NCI-H1417 (cell line): ENCODE measurements at regions not wholly inside any gene's neighbourhood (a gene's known extent, or its start where the extent isn't known, plus 50 kb on each side); places are given as distances from the start of the nearest gene placed in this dataset.

Experiments
- DNase-seq, 3 experiments: peaks; one replicate each; lab custom pipeline; 2025; lab: John Stamatoyannopoulos, UW

DNA sequence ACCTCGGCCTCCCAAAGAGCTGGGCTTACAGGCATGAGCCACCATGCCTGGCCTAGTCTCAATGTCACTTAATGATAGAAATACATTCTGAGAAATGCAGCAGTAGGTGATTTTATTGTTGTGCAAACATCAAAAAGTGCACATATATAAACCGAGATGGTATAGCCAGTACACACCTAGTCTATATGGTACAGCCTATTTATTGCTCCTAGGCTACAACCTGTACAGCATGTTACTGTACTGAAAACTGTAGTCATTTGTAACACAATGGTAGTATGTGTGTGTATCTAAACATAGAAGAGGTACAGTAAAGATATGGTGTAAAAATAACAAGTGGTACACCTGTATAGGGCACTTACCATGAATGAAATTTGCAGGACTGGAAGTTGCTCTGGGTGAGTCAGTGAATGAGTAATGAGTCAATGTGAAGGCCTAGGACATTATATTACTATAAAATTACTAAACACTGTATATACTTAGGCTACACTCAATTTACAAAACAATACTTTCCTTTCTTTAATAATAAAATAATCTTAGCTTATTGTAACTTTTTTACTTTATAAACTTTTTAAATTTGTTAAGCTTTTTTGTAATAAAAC lies 166.7 kb upstream of the SYT1 start:
- no peak for DNase-seq

DNA sequence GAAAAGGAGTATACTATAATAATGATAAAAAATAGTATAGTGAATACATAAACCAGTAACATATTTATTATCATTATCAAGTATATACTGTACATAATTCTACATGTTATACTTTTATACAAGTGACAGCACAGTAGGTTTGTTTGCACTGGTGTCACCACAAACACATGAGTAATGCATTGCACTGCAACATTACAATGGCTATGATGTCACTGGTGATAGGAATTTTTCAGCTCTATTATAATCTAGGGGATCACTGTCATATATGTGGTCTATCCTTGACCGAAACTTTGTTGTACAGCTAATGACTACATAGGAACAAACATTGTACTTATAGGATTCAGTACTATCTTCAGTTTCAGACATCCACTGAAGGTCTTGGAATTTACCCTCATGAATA lies 165.8 kb upstream of the SYT1 start:
- no peak for DNase-seq

DNA sequence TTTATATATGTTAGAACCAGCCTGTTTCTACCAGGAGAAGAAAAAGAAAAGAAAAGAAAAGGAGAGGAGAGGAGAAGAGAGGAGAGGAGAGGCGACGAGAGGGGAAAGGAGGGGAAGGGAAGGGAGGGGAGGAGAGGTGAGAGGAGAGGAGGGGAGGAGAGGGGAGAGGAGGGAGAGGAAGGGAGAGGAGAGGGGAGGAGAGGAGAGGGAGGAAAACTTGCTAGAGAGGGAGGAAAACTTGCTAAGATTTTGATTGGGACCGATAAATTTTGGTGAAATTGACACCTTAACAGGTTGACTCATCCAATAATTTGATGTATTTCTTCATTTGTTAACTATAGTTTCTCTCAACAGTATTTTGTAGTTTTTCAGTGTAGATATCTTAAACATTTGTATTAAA lies 164.0 kb upstream of the SYT1 start:
- DNase-seq: no peak

DNA sequence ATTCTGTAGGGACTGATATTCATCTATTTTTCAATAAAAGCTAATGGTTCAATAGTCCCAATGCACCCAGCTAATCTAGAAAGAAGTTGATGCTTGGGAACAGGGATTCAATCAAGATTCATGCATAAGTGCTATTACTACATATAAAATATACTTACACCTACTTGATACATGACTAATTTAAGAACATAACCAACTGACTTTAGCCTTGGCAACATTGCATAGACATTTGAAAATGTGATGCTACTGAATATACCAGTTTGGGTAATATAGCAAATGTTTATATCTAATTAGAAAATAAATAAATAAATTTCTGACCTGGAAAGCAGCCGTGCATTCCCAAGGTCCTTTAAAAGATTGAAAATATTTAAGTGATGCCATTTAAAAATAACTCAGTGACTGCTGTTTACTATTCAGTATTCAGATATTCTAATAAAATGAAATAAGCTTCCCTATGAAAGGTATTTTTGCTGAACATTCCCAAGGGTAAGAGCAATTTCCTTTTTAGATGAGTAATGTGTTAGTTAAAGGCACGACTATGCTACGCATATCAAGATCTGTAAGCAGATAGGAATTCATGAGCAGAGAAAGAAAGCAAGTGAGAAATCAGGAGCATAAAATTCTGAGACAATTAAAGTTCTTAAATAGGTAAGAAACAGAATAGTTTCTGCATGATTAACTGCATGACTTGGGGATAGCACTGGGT lies 160.6 kb upstream of the SYT1 start:
- DNase-seq: no peak

DNA sequence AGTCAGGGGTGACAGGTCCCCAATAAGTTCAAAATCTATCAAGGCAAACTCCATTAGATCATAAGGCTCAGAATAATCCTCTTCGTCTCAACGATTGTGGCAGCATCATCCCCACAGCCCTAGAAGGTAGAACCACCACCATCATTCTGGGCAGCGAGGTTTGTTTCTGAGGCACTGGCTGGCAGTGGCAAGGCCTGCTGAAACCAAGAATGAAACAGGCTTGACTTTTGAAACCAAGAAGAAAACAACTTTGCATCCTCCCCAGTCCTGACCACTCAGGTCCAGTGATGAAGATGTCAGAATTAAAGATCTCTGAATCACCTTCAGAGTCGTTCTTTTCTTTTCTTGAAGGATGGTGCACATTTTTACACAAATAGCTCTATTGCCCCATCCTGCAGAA lies 152.6 kb upstream of the SYT1 start:
- DNase-seq: no peak

DNA sequence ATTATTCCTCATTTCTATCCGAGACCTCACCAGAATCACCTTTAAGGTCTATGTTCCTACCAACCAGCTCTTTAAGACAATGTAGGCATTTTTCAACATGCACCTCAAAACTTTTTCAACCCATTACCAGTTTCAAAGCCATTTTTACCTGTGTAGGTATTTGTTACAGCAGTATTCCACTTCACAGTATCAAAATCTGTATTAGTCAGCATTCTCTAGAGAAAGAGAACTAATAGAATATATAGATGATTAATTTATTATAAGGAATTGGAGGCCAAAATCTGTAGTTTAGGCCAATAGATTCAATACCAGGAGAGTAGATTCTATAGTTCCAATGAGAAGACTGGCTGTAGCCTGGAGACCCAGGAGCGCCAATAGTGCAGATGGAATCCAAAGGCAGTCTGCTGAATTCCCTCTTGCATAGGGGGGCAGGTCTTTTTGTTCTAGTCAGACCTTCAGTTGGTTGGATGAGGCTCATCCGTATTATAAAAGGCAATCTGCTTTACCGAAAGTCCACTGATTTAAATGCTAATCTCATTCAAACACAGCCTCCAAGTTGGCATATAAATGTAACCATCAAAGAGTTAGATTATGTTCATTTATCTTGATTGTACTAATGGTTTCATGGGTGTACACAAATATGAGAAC lies 151.6 kb upstream of the SYT1 start:
- no peak for DNase-seq

DNA sequence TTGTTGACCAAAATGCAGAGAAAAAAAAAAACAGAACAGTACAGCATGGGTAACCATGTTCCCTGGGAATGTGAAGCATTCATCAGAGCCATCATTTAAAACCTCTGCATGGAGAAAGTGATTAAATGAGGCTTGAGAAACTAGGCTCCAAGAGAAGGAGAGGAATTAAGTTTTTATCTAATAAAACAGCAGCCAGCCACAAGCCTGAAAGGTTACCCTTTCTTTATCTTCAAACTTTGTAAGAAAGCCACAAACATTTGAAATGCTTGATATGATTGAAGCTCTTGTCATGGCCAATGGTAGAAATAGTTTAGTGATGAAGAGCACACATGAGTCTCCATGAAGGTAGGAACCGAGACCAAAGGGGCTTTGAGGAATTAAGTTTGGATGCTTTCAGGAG lies 144.9 kb upstream of the SYT1 start:
- no peak for DNase-seq

DNA sequence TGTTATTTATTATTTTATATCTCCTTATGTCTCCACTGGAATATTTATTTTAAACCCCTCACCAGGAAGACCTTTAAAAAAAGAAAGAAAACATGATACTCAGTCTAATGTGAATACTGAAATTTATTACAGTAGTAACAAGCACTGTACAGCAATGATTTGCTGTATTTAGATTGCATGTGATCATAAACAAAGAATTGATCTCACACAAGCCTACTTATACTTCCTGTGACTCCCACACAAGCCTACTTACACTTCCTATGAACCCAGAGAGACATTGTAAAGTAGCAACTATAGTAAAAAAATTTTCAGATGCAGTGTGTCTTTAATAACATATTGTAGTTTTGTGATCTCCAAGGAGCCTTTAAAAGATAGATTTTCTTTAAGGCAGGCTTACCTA lies 142.7 kb upstream of the SYT1 start:
- DNase-seq: no peak

DNA sequence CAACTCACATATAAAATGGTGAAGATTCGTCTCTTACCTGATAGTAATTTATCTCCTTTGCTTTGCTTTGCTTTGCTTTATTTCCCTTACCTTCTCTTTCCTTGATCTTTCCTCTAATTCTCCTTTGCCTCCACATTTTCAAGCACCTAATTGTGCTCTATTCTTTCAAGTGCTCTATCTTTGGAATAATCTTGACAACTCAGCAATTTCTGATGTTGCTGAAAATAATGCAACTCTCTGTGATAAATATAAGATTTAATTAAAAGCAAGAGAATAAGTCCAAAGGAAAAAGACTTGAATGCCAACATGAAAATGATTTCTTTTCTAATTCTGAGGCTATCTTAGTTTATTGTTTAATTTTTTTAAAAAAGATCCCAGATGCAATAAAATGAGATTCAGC lies 139.5 kb upstream of the SYT1 start:
- DNase-seq: no peak

DNA sequence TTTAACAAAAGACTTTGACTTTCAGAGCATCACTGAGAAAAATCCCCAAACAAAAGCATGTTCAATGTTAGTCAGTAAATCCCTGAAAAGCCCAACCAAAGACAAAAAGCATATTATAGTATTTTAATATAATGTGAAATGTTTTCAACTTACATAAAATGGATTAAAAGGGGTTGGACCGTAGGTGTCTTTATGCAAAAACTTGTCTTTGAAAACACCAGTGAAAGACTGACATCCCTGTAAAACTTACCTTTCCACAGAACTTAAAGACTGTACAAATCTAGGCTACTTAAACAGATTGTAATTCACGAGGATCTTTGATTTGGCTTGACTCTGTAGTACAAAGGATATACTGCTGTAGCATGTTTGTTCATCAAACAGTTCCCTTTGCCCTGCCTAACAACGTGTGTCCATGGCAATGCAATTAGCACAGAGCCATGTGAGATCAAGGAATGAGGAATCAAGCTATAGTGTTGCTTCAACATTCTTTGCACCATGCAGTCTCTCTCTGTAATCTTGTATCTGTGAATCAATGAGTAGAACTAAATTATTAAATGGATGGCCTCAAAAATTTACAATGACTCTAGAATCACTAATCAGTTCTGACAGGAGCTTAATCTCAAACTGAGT lies 138.5 kb upstream of the SYT1 start:
- peak in 2 of 3 experiments; percentile 56 to 86 for DNase-seq

DNA sequence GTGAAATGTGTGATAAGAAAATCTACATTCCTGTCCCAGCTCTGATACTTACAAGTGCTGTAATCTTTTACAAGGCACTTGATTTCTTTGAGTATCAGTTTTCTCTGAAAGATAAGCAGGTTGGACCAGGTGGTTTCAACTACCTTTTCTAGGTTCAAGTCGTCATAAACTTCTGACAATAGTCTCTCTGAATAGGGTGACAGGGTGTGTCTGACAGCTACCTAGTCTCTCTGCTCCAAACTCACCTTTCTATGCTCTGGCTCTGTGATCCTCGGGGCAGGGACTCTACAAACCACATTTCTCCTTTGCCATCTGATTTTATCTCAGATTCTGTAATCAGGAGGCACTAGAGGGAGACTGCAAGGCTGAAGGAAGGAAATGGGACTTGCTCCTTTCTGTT lies 137.7 kb upstream of the SYT1 start:
- DNase-seq: no peak

DNA sequence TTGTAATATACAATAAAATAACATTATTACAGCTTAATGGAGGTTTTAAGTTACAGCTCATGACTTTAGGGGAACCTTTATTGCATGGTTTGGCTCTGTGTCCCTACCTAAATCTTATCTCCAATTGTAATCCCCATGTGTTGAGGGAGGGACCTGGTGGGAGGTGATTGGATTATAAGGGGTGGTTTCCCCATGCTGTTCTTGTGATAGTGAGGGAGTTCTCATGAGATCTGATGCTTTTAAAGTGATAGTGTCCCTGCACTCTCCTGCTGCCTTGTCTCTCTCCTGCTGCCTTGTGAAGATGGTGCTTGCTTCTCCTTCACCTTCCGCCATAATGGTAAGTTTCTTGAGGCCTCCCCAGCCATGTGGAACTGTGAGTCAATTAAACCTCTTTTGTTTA lies 132.1 kb upstream of the SYT1 start:
- no peak for DNase-seq

DNA sequence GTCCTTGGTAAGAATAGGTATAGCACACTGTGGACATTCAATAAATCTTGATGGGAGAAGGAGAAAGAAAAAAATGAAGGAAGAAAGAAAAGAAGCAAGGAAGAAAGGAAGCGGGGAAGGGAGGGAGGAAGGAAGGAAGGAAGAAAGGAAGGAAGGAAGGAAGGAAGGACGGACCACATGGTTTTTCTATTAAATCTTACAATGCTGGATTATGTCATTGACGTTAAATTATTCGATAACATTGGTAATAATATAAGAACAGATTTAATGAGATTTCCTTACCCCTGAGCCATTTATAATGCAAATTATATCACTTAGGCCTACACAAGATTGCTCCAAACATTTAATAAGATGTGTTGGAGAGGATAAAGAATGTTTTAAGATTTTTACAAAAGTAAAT lies 124.9 kb upstream of the SYT1 start:
- no peak for DNase-seq

DNA sequence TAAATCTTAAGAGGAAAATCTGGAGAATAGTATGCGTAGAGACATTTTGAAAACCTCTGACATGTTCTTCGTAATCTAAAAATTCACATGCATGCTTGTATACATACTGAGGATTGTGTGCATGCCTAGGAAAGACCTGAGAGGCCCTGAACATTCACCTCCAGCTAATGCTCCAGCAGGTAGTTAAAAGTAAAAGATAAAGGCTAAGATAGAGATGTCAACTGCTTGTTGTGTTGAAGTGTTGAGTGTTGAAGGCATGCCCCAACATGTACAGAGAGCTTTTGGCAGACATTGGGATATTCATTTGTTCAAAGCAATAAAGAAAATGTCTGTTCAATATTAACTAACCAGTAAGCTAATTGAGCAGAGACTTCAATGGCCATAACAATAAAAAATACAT lies 118.6 kb upstream of the SYT1 start:
- DNase-seq: peak; percentile 2 to 63 (median 33)

DNA sequence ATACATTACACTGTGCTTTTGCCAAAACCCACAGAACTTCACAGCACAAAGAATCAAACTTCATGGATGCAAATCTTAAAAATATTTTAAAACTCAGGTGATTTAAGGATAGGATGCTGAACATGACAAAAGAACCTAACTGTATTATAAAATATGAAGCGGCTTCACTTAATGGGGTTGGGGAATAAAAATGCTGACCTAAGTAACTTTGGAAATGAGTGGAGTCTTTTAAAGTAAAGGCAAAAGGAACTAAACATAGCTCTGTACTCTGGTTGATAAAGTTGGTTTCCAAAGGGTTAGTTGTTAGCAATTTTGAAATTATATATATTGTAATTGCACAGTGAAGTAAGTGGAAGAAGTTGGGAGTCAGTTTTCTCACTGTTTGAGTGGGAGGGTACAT lies 111.5 kb upstream of the SYT1 start:
- DNase-seq: no peak

DNA sequence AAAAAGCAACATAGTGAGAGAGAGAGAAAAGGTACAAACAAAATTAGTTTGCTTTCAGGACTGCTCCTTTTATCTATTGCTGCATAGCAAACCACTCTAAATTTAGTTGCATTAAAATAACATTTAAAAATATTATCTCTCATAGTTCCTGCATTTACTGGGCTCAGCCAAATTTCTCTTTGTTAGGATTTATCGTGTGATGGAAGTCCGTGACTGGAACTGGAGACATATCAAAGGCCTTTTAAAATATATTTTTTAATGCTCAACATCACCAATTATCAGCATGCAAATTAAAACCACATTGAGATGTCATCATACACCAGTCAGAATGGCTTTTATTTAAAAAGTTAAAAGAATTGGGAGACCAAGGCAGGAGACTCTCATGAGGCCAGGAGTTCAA lies 107.6 kb upstream of the SYT1 start:
- no peak for DNase-seq

DNA sequence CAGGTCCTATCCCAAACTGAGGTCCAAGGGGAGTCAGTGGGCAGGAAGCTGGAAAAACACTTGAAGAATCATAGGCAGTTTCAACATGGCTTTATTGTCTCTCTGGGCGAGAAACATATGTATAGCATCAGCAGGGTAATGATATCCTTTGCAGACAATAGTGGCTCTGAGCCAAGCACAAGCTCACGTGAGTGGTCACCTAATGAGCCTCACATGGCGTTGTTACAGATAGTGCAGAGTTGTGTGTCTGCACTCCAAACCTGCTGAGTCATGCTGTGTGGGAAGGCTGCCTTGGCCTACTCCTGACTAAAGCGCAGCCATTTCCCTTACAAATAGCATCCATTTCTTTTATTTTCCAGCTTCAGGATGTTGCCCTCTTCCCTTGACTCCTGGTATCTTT lies 105.2 kb upstream of the SYT1 start:
- peak in 1 of 3 experiments; percentile 28 for DNase-seq

DNA sequence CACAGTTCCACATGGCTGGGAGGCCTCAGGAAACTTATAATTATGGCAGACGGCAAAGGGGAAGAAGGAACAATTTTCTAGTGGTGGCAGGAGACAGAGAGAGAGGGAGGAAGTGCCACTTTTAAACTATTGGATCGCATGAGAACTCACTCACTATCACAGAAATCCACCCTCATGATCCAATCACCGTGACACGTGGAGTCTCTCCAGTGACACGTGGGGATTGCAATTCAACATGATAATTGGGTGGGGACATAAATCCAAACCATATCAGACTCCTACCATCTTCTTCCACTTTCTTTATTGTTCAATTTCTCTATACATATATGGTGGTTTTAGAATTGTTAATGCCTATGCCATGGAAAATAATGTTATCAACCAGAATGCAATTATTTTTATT lies 103.7 kb upstream of the SYT1 start:
- no peak for DNase-seq

DNA sequence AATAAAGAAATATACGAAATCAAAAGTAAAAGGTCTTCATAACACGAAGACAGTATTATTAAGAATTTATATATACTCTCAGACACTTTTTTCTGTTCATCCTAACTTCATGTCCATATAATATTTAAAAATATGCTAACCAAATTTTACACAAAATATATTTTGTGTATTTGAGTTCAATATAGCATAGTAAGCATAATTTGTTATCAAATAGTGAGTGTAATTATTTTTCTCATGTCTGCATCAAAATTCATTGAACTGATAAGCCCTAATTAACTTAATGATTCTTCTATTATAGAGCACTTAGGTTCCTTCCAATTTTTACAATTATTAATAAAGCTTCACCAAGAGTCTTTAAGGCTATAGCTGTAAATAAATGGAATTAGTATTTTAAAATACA lies 99.7 kb upstream of the SYT1 start:
- DNase-seq: no peak

DNA sequence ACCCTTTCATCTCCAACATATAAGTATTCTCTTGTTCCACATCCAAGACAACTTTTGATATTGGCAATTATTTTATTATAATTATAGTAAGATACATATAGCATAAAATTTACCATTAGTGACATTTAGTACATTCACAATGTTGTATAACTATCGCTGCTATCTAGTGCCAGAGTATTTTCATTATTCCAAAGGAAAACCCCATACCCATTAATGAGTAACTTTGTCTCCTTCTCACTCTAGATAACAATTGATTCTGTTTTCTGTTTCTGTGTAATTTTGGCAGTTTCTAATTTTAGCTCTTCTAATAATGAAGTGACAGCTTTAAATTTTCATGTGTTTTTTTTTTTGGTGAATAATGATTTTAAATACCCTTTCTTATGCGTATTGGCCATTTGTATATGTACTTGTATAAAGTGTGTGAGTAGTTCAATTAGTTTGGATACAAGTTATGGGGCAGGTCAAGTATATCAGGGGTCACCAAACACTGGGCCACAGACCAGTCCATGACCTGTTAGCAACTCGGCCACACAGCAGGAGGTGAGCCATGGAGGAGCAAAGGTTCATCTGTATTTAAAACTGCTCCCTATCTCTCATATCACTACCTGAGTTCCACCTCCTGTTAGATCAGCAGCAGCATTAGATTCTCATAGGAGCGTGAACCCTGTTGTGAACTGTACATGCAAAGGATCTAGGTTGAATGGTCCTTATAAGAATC lies 97.2 kb upstream of the SYT1 start:
- no peak for DNase-seq

DNA sequence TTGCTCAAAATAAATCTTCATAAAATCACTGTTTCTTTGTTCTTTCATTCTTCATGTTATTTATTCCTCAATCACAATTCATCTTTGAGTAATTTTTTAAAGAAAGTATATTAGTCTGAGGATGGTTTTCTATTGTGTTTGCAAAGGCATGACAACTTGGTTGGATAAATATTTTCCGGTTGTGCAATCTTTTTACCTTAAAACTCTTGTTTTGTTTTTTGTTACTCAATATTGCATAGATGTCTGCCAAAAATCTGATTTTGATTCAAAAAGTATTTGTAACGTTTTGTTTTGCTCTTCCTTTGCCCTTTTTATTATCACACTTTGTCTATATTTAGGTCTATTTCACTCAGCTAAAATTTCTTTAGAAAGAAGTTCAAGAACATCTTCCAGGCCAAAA lies 86.2 kb upstream of the SYT1 start:
- no peak for DNase-seq

DNA sequence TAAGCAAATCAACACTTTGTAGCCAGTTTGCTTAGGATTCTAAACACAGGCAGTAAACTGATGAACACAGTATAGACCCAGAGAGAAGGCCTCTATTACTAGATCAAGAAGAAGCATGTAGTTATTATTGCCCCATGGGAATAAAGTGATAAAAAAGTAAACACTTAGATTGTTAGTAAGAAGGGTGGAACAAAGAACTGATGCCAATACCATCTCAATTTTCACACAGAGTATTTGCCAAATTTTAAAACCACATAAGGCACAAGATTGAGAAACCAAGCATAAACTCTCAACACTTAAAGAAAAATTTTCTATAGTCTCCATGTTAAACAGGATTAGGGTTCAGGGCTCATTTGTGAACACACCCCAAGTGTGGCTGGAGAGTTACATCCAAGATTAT lies 77.0 kb upstream of the SYT1 start:
- DNase-seq: no peak

DNA sequence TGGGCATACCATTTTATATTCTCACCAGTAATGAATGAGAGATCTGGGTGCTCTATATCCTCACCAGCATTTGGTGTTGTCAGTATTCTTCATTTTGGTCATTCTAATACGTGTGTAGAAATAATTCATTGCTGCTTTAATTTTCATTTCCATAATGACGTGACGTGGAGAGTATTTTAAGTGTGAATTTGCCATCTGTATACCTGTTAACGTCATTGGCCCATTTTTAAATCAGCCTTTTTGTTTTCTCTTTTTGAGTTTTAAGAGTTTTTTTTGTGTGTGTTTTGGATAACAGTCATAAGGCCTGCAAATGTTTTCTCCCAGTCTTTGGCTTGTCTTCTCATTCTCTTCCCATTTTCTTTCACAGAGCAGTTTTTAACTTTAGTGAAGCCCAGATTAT lies 74.4 kb upstream of the SYT1 start:
- no peak for DNase-seq
